ENCODE measurements at regions not wholly inside any gene's neighbourhood (a gene's known extent, or its start where the extent isn't known, plus 50 kb on each side); places are given as distances from the start of the nearest gene placed in this dataset.

GRCh38 chr10:21100190-21100589, 203.1 kb upstream of the NEBL start:
- no peaks in the 10 kb centered on the region for H3K4me1 Mint-ChIP-seq
- no peaks in the 10 kb centered on the region for H3K36me3 Mint-ChIP-seq
- H3K27ac Mint-ChIP-seq, result no peak overlapping the region
- no peak overlapping the region for H3K4me3 Mint-ChIP-seq
- ATAC-seq, result peak; percentile 40
- H3K27me3 Mint-ChIP-seq, result no peaks in the 10 kb centered on the region
- no peaks in the 10 kb centered on the region for H3K9me3 Mint-ChIP-seq

- Mint-ChIP-seq H3K27me3 (no peaks in the 10 kb centered on the region), H3K27ac (no peak overlapping the region), H3K9me3 (no peaks in the 10 kb centered on the region), H3K36me3 (no peaks in the 10 kb centered on the region), H3K4me3 (no peak overlapping the region), H3K4me1 (no peaks in the 10 kb centered on the region)
- ATAC-seq, result no peak
Measured at GRCh38 chr10:21099291-21100062, 202.4 kb upstream of the NEBL start.

- Mint-ChIP-seq H3K27me3 (no peaks in the 10 kb centered on the region), H3K27ac (no peak overlapping the region), H3K36me3 (no peaks in the 10 kb centered on the region), H3K9me3 (no peaks in the 10 kb centered on the region), H3K4me1 (no peaks in the 10 kb centered on the region), H3K4me3 (no peak overlapping the region)
- no peak for ATAC-seq
Measured at GRCh38 chr10:21097926-21098355, 200.8 kb upstream of the NEBL start.

GRCh38 chr10:21095494-21096055, 198.5 kb upstream of the NEBL start:
- H3K4me1 Mint-ChIP-seq, result no peaks in the 10 kb centered on the region
- no peaks in the 10 kb centered on the region for H3K27me3 Mint-ChIP-seq
- peaks cover 5% of the 10 kb centered on the region for H3K9me3 Mint-ChIP-seq
- H3K4me3 Mint-ChIP-seq, result no peak overlapping the region
- H3K36me3 Mint-ChIP-seq, result no peaks in the 10 kb centered on the region
- ATAC-seq, result no peak
- no peak overlapping the region for H3K27ac Mint-ChIP-seq

GRCh38 chr10:21095073-21095472, 198.0 kb upstream of the NEBL start:
- H3K36me3 Mint-ChIP-seq, result no peaks in the 10 kb centered on the region
- no peak overlapping the region for H3K27ac Mint-ChIP-seq
- no peaks in the 10 kb centered on the region for H3K27me3 Mint-ChIP-seq
- no peaks in the 10 kb centered on the region for H3K4me1 Mint-ChIP-seq
- peaks cover 5% of the 10 kb centered on the region for H3K9me3 Mint-ChIP-seq
- H3K4me3 Mint-ChIP-seq, result no peak overlapping the region
- no peak for ATAC-seq

GRCh38 chr10:21092683-21093524, 195.8 kb upstream of the NEBL start:
- H3K36me3 Mint-ChIP-seq, result no peaks in the 10 kb centered on the region
- no peaks in the 10 kb centered on the region for H3K27me3 Mint-ChIP-seq
- ATAC-seq, result no peak
- peaks cover 5% of the 10 kb centered on the region for H3K9me3 Mint-ChIP-seq
- no peak overlapping the region for H3K4me3 Mint-ChIP-seq
- H3K4me1 Mint-ChIP-seq, result no peaks in the 10 kb centered on the region
- H3K27ac Mint-ChIP-seq, result no peak overlapping the region

- no peak for ATAC-seq
- no peak overlapping the region for H3K4me3 Mint-ChIP-seq
- peaks cover 5% of the 10 kb centered on the region for H3K9me3 Mint-ChIP-seq
- H3K27ac Mint-ChIP-seq, result no peak overlapping the region
- H3K4me1 Mint-ChIP-seq, result no peaks in the 10 kb centered on the region
- no peaks in the 10 kb centered on the region for H3K27me3 Mint-ChIP-seq
- H3K36me3 Mint-ChIP-seq, result no peaks in the 10 kb centered on the region
Measured at GRCh38 chr10:21090609-21091082, 193.5 kb upstream of the NEBL start.

GRCh38 chr10:21087476-21087875, 190.4 kb upstream of the NEBL start:
- Mint-ChIP-seq H3K4me3 (no peak overlapping the region), H3K36me3 (no peaks in the 10 kb centered on the region), H3K9me3 (peaks cover 5% of the 10 kb centered on the region), H3K27ac (no peak overlapping the region), H3K27me3 (no peaks in the 10 kb centered on the region), H3K4me1 (no peaks in the 10 kb centered on the region)
- no peak for ATAC-seq

- H3K4me1 Mint-ChIP-seq, result no peaks in the 10 kb centered on the region
- no peak for ATAC-seq
- no peaks in the 10 kb centered on the region for H3K9me3 Mint-ChIP-seq
- no peak overlapping the region for H3K27ac Mint-ChIP-seq
- no peaks in the 10 kb centered on the region for H3K36me3 Mint-ChIP-seq
- no peaks in the 10 kb centered on the region for H3K27me3 Mint-ChIP-seq
- H3K4me3 Mint-ChIP-seq, result no peak overlapping the region
Measured at GRCh38 chr10:21084700-21085099, 187.6 kb upstream of the NEBL start.

- H3K27ac Mint-ChIP-seq, result no peak overlapping the region
- no peak overlapping the region for H3K4me3 Mint-ChIP-seq
- H3K9me3 Mint-ChIP-seq, result no peaks in the 10 kb centered on the region
- H3K36me3 Mint-ChIP-seq, result no peaks in the 10 kb centered on the region
- H3K4me1 Mint-ChIP-seq, result no peaks in the 10 kb centered on the region
- no peak for ATAC-seq
- no peaks in the 10 kb centered on the region for H3K27me3 Mint-ChIP-seq
Measured at GRCh38 chr10:21083861-21084260, 186.8 kb upstream of the NEBL start.

- H3K4me3 Mint-ChIP-seq, result no peak overlapping the region
- no peaks in the 10 kb centered on the region for H3K27me3 Mint-ChIP-seq
- no peaks in the 10 kb centered on the region for H3K9me3 Mint-ChIP-seq
- ATAC-seq, result no peak
- H3K27ac Mint-ChIP-seq, result no peak overlapping the region
- no peaks in the 10 kb centered on the region for H3K4me1 Mint-ChIP-seq
- no peaks in the 10 kb centered on the region for H3K36me3 Mint-ChIP-seq
Measured at GRCh38 chr10:21082206-21082605, 185.1 kb upstream of the NEBL start.

- Mint-ChIP-seq H3K4me1 (no peaks in the 10 kb centered on the region), H3K27me3 (no peaks in the 10 kb centered on the region), H3K4me3 (no peak overlapping the region), H3K9me3 (no peaks in the 10 kb centered on the region), H3K36me3 (no peaks in the 10 kb centered on the region), H3K27ac (no peak overlapping the region)
- no peak for ATAC-seq
Measured at GRCh38 chr10:21080261-21080660, 183.2 kb upstream of the NEBL start.

GRCh38 chr10:21079330-21079658, 182.2 kb upstream of the NEBL start:
- no peak overlapping the region for H3K27ac Mint-ChIP-seq
- ATAC-seq, result no peak
- H3K9me3 Mint-ChIP-seq, result no peaks in the 10 kb centered on the region
- no peaks in the 10 kb centered on the region for H3K27me3 Mint-ChIP-seq
- H3K4me3 Mint-ChIP-seq, result no peak overlapping the region
- no peaks in the 10 kb centered on the region for H3K36me3 Mint-ChIP-seq
- no peaks in the 10 kb centered on the region for H3K4me1 Mint-ChIP-seq

GRCh38 chr10:21078410-21079329, 181.6 kb upstream of the NEBL start:
- H3K27me3 Mint-ChIP-seq, result no peaks in the 10 kb centered on the region
- no peaks in the 10 kb centered on the region for H3K36me3 Mint-ChIP-seq
- no peak for ATAC-seq
- no peak overlapping the region for H3K27ac Mint-ChIP-seq
- no peak overlapping the region for H3K4me3 Mint-ChIP-seq
- no peaks in the 10 kb centered on the region for H3K9me3 Mint-ChIP-seq
- H3K4me1 Mint-ChIP-seq, result no peaks in the 10 kb centered on the region

GRCh38 chr10:21077681-21078080, 180.6 kb upstream of the NEBL start:
- no peaks in the 10 kb centered on the region for H3K4me1 Mint-ChIP-seq
- no peak overlapping the region for H3K27ac Mint-ChIP-seq
- no peaks in the 10 kb centered on the region for H3K36me3 Mint-ChIP-seq
- no peaks in the 10 kb centered on the region for H3K27me3 Mint-ChIP-seq
- H3K4me3 Mint-ChIP-seq, result no peak overlapping the region
- no peak for ATAC-seq
- no peaks in the 10 kb centered on the region for H3K9me3 Mint-ChIP-seq

Measured in stimulated activated memory B cell treated with anti-CD40 and anti-IgM and Interleukin-4, amounts not matched to agents 10 μg/mL and 1 μg/mL and 100 μg/mL, for 72 hours (primary cell).